ENCODE measurements at regions not wholly inside any gene's neighbourhood (a gene's known extent, or its start where the extent isn't known, plus 50 kb on each side); places are given as distances from the start of the nearest gene placed in this dataset.

DNA sequence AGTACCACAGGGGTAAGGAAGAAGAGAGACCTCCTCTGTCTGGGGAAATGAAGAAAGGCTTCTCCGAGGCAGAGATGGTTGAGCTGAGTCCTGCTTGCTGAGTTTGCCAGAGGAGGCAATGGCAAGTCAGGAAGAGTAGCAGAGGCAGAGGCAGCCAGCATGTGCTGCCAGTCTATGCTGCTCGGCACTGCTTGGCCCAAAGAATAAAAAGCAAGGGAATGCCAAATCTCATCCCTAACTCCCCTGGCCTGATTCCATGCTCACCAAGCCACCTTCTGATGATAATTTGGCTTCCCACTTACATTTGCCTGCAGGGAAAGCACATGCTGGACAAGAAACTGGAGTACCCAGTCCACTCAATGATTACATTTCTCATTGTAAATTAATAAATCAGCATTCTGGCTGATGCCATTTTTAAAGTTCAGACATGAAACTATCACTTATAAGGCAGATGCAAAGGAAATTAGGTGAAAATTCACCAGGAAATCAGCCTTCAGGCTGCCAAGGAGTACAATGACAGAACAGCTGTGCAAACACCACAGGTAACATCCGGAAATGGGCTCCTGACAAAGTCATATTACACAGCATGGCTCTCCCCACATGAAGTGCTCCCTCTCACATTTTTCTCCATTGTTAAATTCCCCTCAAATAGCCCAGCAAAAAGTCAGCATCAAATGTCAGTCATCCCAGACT is 245.9 kb downstream of the MTERF1 start:
- TF ChIP-seq, protein P1, sequence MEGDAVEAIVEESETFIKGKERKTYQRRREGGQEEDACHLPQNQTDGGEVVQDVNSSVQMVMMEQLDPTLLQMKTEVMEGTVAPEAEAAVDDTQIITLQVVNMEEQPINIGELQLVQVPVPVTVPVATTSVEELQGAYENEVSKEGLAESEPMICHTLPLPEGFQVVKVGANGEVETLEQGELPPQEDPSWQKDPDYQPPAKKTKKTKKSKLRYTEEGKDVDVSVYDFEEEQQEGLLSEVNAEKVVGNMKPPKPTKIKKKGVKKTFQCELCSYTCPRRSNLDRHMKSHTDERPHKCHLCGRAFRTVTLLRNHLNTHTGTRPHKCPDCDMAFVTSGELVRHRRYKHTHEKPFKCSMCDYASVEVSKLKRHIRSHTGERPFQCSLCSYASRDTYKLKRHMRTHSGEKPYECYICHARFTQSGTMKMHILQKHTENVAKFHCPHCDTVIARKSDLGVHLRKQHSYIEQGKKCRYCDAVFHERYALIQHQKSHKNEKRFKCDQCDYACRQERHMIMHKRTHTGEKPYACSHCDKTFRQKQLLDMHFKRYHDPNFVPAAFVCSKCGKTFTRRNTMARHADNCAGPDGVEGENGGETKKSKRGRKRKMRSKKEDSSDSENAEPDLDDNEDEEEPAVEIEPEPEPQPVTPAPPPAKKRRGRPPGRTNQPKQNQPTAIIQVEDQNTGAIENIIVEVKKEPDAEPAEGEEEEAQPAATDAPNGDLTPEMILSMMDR (IDR thresholded peaks at IDR 0.05): no peak
- no peak for TF ChIP-seq POLR2A (IDR thresholded peaks at IDR 0.05)
